Lower leg skin (tissue), 3 donors: ENCODE measurements at regions not wholly inside any gene's neighbourhood (a gene's known extent, or its start where the extent isn't known, plus 50 kb on each side); places are given as distances from the start of the nearest gene placed in this dataset.

Source experiments
- POLR2A ChIP-seq, 2 donors: fragments of 450-650 bp; IDR thresholded peaks; one replicate each; pipeline ENCODE4 v1.6.1; 2016 to 2017; ENCODE audit warnings: antibody characterized with exemption in 2 of 2, mild to moderate bottlenecking in 1 of 2, moderate library complexity in 1 of 2
- TF ChIP-seq, protein P1 (sequence below), 3 donors: fragments of 450-650 bp; IDR thresholded peaks; one replicate each; pipeline ENCODE4 v1.5.1; 2016; ENCODE audit warnings: antibody characterized with exemption in 3 of 3, mild to moderate bottlenecking in 3 of 3, moderate library complexity in 2 of 3

DNA sequence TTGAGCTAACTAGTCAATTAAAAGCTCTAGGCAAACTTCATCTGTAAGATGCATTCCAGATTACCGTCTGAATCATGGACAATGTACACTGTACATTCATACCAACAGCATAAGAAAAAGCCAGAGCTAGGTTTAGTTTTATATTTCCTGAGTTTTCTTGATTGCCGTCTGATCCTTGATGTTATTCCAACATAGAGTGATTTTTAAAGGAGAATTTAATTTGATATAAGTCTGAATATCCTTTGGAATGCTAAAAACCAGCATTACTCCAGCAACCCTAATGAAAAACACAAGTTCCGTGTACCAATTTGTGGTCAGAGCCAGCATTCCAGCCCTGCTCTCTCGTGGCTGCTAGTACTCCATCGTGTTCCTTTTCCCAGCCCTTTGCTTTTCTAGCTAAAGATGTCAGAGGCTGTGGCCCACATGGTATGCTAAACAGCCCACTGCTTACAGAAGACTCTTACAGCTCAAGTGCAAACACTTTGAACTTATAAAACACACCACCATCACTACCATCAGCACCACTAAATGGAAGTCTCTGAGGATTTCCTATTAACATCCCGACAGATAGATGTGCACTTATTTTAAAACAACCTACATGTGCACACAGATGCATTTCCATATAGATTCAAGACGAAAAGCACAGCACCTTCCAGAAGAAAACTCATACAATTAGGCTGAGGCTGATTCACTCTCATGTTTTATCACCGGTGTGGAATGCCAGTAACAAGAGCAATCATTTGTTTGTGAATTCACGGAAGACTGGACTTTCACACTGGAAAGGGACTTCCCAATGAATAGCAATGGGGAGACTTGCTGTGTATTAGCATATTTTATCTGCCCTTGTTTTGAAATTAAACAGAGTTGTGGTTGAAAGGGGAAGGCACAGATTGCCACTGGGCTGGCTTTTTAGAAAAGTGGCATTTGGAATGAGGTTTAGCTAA is 246.9 kb upstream of the GAS1 start:
- TF ChIP-seq, protein P1, sequence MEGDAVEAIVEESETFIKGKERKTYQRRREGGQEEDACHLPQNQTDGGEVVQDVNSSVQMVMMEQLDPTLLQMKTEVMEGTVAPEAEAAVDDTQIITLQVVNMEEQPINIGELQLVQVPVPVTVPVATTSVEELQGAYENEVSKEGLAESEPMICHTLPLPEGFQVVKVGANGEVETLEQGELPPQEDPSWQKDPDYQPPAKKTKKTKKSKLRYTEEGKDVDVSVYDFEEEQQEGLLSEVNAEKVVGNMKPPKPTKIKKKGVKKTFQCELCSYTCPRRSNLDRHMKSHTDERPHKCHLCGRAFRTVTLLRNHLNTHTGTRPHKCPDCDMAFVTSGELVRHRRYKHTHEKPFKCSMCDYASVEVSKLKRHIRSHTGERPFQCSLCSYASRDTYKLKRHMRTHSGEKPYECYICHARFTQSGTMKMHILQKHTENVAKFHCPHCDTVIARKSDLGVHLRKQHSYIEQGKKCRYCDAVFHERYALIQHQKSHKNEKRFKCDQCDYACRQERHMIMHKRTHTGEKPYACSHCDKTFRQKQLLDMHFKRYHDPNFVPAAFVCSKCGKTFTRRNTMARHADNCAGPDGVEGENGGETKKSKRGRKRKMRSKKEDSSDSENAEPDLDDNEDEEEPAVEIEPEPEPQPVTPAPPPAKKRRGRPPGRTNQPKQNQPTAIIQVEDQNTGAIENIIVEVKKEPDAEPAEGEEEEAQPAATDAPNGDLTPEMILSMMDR (IDR thresholded peaks at IDR 0.05) = no peak
- TF ChIP-seq POLR2A (IDR thresholded peaks at IDR 0.05) = no peak
